Hippocampal formation (tissue), 2 donors: ENCODE measurements at regions not wholly inside any gene's neighbourhood (a gene's known extent, or its start where the extent isn't known, plus 50 kb on each side); places are given as distances from the start of the nearest gene placed in this dataset.

Experiments
- DNase-seq, 2 donors: peaks; one replicate each; lab custom pipeline; 2025; lab: John Stamatoyannopoulos, UW

GRCh38 chr17:77266891-77267341 lies 126.1 kb downstream of the SEC14L1 start:
- no peak for DNase-seq

- no peak for DNase-seq
Measured at GRCh38 chr17:77269696-77270681, 129.2 kb downstream of the SEC14L1 start.

- no peak for DNase-seq
Measured at GRCh38 chr17:77271411-77271810, 130.6 kb downstream of the SEC14L1 start.

- DNase-seq, result no peak
Measured at GRCh38 chr17:77273397-77274085, 132.8 kb downstream of the SEC14L1 start.

GRCh38 chr17:77274096-77274845 lies 133.5 kb downstream of the SEC14L1 start:
- DNase-seq, result no peak

- no peak for DNase-seq
Measured at GRCh38 chr17:77279448-77280303, 138.9 kb downstream of the SEC14L1 start.

GRCh38 chr17:77280304-77281121 lies 139.7 kb downstream of the SEC14L1 start:
- DNase-seq, result no peak

- DNase-seq, result no peak
Measured at GRCh38 chr17:77281122-77281903, 140.5 kb downstream of the SEC14L1 start.

- no peak for DNase-seq
Measured at GRCh38 chr17:77281904-77282367, 141.2 kb downstream of the SEC14L1 start.

- DNase-seq, result no peak
Measured at GRCh38 chr17:77282524-77283515, 142.1 kb downstream of the SEC14L1 start.

- no peak for DNase-seq
Measured at GRCh38 chr17:77284023-77284617, 143.4 kb downstream of the SEC14L1 start.

- peak in 1 of 2 donors; percentile 22 for DNase-seq
Measured at GRCh38 chr17:77285594-77286390, 145.0 kb downstream of the SEC14L1 start.

- no peak for DNase-seq
Measured at GRCh38 chr17:77286391-77286640, 145.5 kb downstream of the SEC14L1 start.

GRCh38 chr17:77286641-77287431 lies 146.1 kb downstream of the SEC14L1 start:
- DNase-seq, result no peak

- no peak for DNase-seq
Measured at GRCh38 chr17:77287432-77288068, 146.8 kb downstream of the SEC14L1 start.

GRCh38 chr17:77288115-77288619 lies 147.4 kb downstream of the SEC14L1 start:
- no peak for DNase-seq
